Esophagus squamous epithelium (tissue), 5 donors: ENCODE measurements at regions not wholly inside any gene's neighbourhood (a gene's known extent, or its start where the extent isn't known, plus 50 kb on each side); places are given as distances from the start of the nearest gene placed in this dataset.
"Not testable (repeated sequence)": the region's sequence is repeated elsewhere in the genome, so short reads cannot be mapped to it uniquely, and the experiment has no call there.

Source experiments
- DNase-seq: peaks from one replicate; lab custom pipeline; 2025; lab: John Stamatoyannopoulos, UW
- H3K27ac ChIP-seq, 4 donors: fragments of 200-600 bp; sonication (generic); one replicate each; pipeline ENCODE4 v1.5.1; 2016 to 2019; ENCODE audit warnings: mild to moderate bottlenecking in 1 of 4
- H3K27me3 ChIP-seq, 4 donors: fragments of 200-600 bp; sonication (generic); 1 replicate in 3 of 4; 2 replicates in 1 of 4; pipeline versions ENCODE4 v1.5.1 to v1.6.0; 2017 to 2021; ENCODE audit warnings: antibody characterized with exemption in 1 of 4
- H3K36me3 ChIP-seq, 3 donors: fragments of 200-600 bp; sonication (generic); one replicate each; pipeline ENCODE4 v1.5.1; 2016 to 2019
- H3K4me1 ChIP-seq, 3 donors: fragments of 200-600 bp; sonication (generic); one replicate each; pipeline ENCODE4 v1.5.1; 2017 to 2019
- H3K4me3 ChIP-seq, 4 donors: fragments of 200-600 bp; sonication (generic); 1 replicate in 3 of 4; 2 replicates in 1 of 4; pipeline ENCODE4 v1.5.1; 2016 to 2019; ENCODE audit warnings: mild to moderate bottlenecking in 2 of 4, moderate library complexity in 1 of 4
- H3K9me3 ChIP-seq, 3 donors: fragments of 200-600 bp; sonication (generic); one replicate each; pipeline ENCODE4 v1.5.1; 2016 to 2019
- POLR2A ChIP-seq, 4 donors: fragments of 450-650 bp; IDR thresholded peaks; one replicate each; pipeline ENCODE4 v1.6.1; 2017; ENCODE audit warnings: antibody characterized with exemption in 4 of 4, mild to moderate bottlenecking in 4 of 4, moderate library complexity in 3 of 4
- WGBS, 2 donors: methylation state at CpG; one replicate each; pipeline ENCODE4 v1.1.5; 2018; 5-methylcytosine and 5-hydroxymethylcytosine counted together
- intact Hi-C: fragments of 100-400 bp; cut with DNase I; formaldehyde crosslinking; loops from one replicate; pipeline ENCODE4 v1.15.0; 2022
- TF ChIP-seq, protein P1 (sequence below), 6 experiments: fragments of 450-650 bp in 4 of 6; fragments of 200-600 bp in 2 of 6; sonication (generic) in 2 of 6; IDR thresholded peaks; one replicate each; pipeline ENCODE4 v1.5.1; 2016 to 2019; ENCODE audit warnings: antibody characterized with exemption in 6 of 6, mild to moderate bottlenecking in 4 of 6, moderate library complexity in 4 of 6
- donor health status: DM: yes; HTN: yes; CAD: no.

DNA sequence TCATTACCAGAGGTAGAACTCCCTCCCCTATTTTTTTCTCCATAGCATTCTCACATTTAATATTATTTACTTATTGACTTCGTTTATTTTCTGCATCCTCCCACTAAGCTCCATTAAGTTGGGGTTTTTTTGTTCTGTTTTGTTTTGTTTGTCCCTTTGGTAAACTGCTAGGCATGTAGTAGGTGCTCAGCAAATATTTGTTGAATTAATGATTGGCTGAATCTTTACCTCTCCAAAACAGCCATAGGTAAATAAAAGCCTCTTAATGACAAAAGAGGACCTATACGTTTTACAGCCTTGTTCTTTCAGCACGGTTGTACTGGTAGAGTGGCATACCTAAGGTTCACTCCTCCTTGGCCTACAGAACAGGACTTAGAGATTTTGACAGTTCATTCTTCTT is 52.0 kb downstream of the PRORP start:
- TF ChIP-seq, protein P1, sequence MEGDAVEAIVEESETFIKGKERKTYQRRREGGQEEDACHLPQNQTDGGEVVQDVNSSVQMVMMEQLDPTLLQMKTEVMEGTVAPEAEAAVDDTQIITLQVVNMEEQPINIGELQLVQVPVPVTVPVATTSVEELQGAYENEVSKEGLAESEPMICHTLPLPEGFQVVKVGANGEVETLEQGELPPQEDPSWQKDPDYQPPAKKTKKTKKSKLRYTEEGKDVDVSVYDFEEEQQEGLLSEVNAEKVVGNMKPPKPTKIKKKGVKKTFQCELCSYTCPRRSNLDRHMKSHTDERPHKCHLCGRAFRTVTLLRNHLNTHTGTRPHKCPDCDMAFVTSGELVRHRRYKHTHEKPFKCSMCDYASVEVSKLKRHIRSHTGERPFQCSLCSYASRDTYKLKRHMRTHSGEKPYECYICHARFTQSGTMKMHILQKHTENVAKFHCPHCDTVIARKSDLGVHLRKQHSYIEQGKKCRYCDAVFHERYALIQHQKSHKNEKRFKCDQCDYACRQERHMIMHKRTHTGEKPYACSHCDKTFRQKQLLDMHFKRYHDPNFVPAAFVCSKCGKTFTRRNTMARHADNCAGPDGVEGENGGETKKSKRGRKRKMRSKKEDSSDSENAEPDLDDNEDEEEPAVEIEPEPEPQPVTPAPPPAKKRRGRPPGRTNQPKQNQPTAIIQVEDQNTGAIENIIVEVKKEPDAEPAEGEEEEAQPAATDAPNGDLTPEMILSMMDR (IDR thresholded peaks at IDR 0.05), result no peak
- Histone ChIP-seq H3K4me3 (no peak overlapping the region), H3K27ac (no peak overlapping the region), H3K4me1 (no peaks in the 10 kb centered on the region), H3K36me3 (peaks cover 0 to 16% (median 0%) of the 10 kb centered on the region in 3 donors), H3K27me3 (no peaks in the 10 kb centered on the region), H3K9me3 (no peaks in the 10 kb centered on the region)
- DNase-seq, result no peak
- 87 to 89% methylated on average over 3 of the region's 3 CpGs for WGBS, 2 donors
- intact Hi-C loops, result no loop called here

DNA sequence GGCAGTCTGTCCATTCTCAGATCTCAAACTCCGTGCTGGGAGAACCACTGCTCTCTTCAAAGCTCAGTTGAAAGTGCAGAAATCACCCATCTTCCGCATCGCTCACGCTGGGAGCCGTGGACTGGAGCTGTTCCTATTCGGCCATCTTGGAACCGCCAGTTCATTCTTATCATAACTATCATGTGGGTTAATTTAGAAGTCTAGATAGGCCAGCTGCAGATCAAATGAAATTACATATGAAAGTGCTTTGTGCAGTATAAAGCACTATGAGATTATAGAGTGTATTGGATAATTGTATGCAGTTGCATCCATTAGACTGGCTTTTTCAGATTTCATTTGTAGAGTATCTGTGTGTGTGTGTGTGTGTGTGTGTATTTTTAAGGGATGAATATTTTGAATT is 57.8 kb downstream of the PRORP start:
- Histone ChIP-seq H3K4me3 (no peak overlapping the region), H3K36me3 (peaks cover 0 to 26% (median 0%) of the 10 kb centered on the region in 3 donors), H3K4me1 (no peaks in the 10 kb centered on the region), H3K27ac (no peak overlapping the region), H3K9me3 (no peaks in the 10 kb centered on the region), H3K27me3 (no peaks in the 10 kb centered on the region)
- TF ChIP-seq, protein P1 (IDR thresholded peaks at IDR 0.05), result no peak
- no peak for TF ChIP-seq POLR2A (IDR thresholded peaks at IDR 0.05)
- no peak for DNase-seq
- 80 to 100% methylated on average over 7 of the region's 7 CpGs for WGBS, 2 donors
- intact Hi-C loops, result no loop called here

DNA sequence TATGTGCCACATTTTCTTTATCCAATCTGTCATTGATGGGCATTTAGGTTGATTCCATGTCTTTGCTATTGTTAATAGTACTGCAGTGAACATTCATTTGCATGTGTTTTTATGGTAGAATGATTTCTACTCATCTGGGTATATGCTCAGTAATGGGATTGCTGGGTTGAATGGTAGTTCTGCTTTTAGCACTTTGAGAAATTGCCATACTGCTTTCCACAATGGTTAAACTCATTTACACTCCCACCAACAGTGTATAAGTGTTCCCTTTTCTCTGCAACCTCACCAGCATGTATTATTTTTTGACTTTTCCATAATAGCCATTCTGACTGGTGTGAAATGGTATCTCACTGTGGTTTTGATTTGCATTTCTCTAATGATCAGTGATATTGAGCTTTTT is 62.5 kb downstream of the PRORP start:
- DNase-seq, H3K27me3 ChIP-seq, H3K4me3 ChIP-seq, H3K9me3 ChIP-seq, intact Hi-C loops, H3K4me1 ChIP-seq, H3K27ac ChIP-seq: not testable (repeated sequence)
- peaks cover 0 to 32% (median 0%) of the 10 kb centered on the region in 3 donors for H3K36me3 ChIP-seq

DNA sequence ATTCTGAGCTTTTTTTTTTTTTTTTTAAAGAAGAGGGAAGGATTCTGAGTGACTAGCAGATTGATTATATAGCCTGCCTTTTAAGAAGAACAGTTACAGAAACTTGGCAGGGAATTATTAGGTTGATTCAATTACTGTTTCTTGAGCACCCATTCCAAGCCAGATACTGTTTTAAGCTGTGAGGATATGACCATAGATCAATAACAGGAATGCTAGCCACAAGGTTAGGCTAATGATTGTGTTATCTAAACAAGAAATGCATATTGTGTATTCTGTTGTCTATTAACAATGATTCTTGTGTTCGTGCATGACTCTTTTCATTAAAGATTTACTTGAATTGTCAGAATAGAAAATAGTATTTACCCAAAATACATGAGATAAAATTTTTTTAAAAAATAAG is 67.1 kb downstream of the PRORP start:
- WGBS, 2 donors, result 95 to 96% methylated on average over 1 of the region's 1 CpG

DNA sequence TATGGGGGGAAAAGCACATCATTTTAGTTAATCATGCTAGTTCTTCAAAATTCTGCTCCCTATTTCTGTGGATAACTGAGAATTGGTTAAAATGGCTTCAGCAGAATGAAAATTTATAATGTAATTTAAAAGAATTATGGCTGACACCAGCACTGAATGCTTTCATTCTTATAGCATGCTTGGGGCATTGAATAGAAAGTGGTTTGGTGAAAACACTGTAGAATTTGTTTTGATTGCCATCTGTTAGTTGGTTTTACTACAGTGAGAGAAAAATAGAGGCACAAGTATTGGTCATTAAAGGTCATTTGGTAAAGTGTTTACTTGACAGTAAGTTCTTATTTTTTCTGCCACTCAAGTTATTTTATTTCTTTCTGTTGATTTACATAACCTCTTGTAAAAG is 70.8 kb downstream of the PRORP start:
- DNase-seq, result no peak
- peaks cover 0 to 13% (median 8%) of the 10 kb centered on the region in 3 donors for H3K4me1 ChIP-seq
- peaks cover 0 to 16% (median 0%) of the 10 kb centered on the region in 3 donors for H3K36me3 ChIP-seq
- no peaks in the 10 kb centered on the region for H3K9me3 ChIP-seq
- no peaks in the 10 kb centered on the region for H3K27me3 ChIP-seq
- TF ChIP-seq POLR2A (IDR thresholded peaks at IDR 0.05), result no peak
- H3K4me3 ChIP-seq, result no peak overlapping the region
- intact Hi-C loops, result no loop called here
- H3K27ac ChIP-seq, result no peak overlapping the region

More for the DNA sequence above, 67.1 kb downstream of the PRORP start:
- Histone ChIP-seq H3K36me3 (peaks cover 0 to 22% (median 0%) of the 10 kb centered on the region in 3 donors), H3K4me1 (no peaks in the 10 kb centered on the region), H3K4me3 (no peak overlapping the region), H3K9me3 (no peaks in the 10 kb centered on the region), H3K27ac (no peak overlapping the region), H3K27me3 (no peaks in the 10 kb centered on the region)
- intact Hi-C loops, result no loop called here
- no peak for DNase-seq
- no peak for TF ChIP-seq POLR2A (IDR thresholded peaks at IDR 0.05)
- TF ChIP-seq, protein P1 (IDR thresholded peaks at IDR 0.05), result no peak

DNA sequence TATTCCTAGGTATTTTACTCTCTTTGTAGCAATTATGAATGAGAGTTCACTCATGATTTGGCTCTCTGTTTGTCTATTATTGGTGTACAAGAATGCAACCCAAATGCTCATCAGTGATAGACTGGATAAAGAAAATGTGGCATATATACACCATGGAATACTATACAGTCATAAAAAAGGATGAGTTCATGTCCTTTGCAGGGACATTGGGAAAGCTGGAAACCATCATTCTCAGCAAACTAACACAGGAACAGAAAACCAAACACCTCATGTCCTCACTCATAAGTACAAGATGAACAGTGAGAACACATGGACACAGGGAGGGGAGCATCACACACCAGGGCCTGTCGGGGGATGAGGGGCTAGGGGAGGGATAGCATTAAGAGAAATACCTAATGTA is 71.8 kb downstream of the PRORP start:
- peaks cover 0 to 16% (median 0%) of the 10 kb centered on the region in 3 donors for H3K36me3 ChIP-seq
- 92 to 94% methylated on average over 1 of the region's 1 CpG for WGBS, 2 donors
- H3K4me3 ChIP-seq, H3K27ac ChIP-seq, DNase-seq, intact Hi-C loops, H3K27me3 ChIP-seq, H3K9me3 ChIP-seq: not testable (repeated sequence)
- peaks cover 0 to 13% (median 8%) of the 10 kb centered on the region in 3 donors for H3K4me1 ChIP-seq

DNA sequence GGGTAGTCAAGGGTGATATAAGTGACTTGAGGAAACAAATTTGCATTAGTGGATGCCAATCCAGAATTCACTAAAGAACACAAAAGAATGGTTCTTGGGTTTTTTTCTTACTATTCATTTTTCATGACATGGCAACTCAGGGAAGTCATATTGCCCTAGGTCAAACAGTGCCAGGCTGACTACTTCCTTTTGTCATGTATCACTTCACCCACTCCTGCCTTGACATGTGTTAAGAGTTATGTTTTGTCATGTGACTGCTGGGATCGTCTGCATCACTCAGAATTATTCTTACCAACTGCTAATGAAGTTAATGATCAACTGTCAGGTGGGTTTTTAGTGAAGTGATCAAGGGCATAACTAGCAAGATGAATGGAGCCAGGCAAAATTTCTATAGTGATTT is 74.2 kb downstream of the PRORP start:
- Histone ChIP-seq H3K27ac (no peak overlapping the region), H3K4me1 (peaks cover 0 to 13% (median 8%) of the 10 kb centered on the region in 3 donors), H3K4me3 (no peak overlapping the region), H3K36me3 (peaks cover 0 to 9% (median 0%) of the 10 kb centered on the region in 3 donors), H3K9me3 (no peaks in the 10 kb centered on the region), H3K27me3 (no peaks in the 10 kb centered on the region)
- intact Hi-C loops, result no loop called here
- DNase-seq, result no peak
- TF ChIP-seq, protein P1 (IDR thresholded peaks at IDR 0.05), result no peak
- TF ChIP-seq POLR2A (IDR thresholded peaks at IDR 0.05), result no peak
- 0 to 9% methylated on average over 1 of the region's 1 CpG for WGBS, 2 donors
